Hematopoietic multipotent progenitor cell treated with erythropoietin and hydrocortisone succinate and interleukin-3 and kit ligand, for 15 days (in vitro differentiated cells): ENCODE measurements at regions not wholly inside any gene's neighbourhood (a gene's known extent, or its start where the extent isn't known, plus 50 kb on each side); places are given as distances from the start of the nearest gene placed in this dataset.
"Not testable (repeated sequence)": the region's sequence is repeated elsewhere in the genome, so short reads cannot be mapped to it uniquely, and the experiment has no call there.

Experiments
- DNase-seq: peaks from one replicate; pipeline ENCODE4 v3.0.0-alpha.2; 2015; ENCODE audit warnings: low spot score

DNA sequence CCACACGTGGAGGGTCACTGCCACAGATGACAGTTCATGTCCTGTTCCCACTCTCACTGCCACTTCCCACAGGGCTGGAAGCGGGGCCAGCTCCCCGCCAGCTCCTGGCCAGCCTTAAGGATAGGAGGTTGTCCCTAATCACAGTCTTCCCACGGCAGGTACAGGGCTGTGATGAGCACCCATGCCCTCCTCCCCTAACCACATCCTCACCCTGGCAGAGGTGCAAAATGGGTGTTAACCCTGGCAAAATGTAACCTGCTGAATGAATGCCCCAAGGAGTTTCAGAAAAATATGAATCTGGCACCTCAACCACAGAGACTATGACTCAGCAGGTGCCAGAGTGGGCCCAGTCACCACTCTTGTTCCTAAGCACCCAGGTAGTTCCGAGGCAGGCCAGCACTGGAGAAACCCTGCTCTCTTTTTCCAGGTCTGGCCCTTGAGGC lies 185.1 kb upstream of the TPM1 start:
- DNase-seq, result no peak

DNA sequence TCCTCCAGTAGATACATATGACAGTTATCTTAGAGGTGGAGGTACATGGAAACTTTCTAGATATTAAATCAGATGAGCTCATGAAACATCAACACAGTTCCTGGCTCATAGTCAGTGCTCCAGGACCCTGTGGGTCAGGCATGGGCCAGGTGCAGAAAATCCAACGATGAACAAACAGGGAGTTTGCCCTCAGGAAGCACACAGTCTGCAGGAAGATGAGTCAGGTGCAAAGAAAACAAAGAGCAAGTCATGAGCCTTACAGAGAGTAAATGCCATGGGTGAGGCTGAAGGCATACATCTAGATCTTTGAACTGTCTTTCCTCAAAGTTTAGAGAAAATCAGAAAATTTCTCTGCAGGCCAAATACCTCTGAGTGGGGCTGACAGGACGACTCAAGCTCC lies 184.2 kb upstream of the TPM1 start:
- no peak for DNase-seq

DNA sequence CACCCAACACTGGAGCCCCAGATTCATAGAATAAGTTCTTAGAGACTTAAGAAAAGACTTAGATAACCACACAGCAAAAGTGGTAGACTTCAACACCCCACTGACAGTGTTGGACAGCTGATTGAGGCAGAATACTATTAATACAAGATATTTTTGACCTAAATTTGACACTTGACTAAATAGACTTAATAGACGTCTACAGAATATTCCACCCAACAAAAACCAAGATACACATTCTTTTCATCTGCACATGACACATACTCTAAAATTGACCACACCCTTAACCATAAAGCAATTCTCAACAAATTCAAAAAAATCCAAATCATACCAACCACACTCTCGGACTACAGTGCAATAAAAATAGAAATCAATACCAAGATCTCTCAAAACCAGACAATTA lies 179.8 kb upstream of the TPM1 start:
- no peak for DNase-seq

DNA sequence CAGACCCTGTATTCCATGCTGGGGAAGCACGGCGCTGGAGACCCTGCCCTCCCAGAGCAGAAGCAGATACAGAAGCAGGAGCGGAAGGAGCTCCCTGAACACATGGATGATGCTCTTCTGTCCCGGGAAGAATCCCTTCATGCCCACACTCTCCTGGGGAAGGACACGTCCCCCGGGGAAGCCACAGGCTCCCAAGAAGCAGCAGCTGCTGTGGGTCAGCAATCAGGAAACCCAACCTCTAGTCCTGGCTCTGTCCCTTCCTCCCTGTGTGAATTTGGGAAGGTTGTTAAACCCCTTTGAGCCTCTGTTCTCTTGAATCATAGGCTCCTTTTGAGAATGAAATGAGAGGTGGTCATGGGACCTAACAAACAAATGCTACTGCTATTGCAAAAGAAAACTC lies 176.2 kb upstream of the TPM1 start:
- no peak for DNase-seq

DNA sequence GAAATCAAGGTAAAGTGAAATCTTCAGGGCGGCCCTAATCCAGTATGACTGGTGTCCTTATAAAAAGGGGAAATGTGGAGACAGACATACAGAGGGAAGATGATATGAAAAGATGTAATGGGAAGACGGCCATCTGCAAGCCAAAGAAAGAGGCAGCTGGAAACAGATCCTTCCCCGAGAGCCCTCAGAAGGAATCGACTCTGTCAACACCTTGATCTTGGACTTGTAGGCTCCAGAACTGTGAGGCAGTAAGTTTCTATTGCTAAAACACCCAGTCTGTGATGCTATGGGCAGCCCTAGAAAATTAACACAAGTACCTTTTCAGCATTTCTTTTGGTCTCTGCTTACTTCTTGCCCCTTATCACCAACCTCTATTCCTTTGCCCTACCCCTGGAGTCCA lies 174.7 kb upstream of the TPM1 start:
- no peak for DNase-seq

DNA sequence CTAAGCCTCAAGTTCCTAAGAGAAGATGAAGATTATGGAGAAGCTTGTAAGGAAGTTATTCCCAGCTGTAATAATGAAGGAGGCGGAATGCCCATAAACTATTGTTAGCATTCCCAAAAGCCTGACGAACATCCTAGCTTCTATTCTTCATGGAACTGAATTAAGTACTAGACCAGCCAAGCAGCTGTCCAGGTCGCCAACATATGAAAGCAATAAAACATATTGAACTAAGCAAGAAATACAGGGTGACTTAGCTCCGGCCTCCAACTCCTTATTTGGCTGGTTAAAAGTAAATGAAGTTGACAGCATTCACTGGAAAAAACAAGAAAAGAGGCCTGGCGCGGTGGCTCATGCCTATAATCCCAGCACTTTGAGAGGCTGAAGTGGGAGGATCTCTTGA lies 174.0 kb upstream of the TPM1 start:
- DNase-seq, result no peak

DNA sequence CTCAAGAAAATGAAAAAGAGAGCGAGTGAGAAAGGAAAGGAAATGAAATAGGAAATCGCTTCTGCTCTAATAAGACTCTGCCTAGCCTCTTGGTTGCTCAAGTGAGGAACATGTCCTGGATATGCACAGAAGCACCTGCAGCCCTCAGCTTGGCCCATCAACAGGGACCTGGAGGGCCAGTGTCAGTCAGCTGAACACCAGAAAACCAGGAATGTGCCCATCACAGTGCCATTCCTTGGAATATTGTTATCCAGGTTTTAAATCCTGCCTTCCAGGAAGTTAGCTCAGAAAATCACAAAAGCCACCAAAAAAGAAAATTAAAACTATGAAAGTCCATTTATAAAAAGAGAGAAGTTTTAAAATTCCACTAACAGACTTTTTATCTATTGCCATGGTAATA lies 173.4 kb upstream of the TPM1 start:
- no peak for DNase-seq

DNA sequence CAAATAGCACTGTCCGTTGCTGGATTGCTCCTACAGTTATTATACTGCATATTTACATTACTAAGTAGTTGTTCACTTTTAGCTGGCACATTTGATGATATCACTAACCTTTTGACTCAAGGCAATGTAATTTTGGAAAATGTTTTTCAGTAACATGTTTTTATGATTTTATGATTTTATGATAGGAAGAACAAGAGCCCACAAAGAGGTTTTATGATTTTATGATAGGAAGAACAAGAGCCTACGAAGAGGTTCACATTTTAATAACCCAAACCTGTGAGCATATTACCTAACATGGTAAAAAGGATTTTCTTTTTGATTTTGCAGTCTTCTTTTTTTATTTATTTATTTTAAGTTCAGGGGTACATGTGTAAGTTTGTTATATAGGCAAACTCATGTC lies 172.3 kb upstream of the TPM1 start:
- DNase-seq, result no peak

DNA sequence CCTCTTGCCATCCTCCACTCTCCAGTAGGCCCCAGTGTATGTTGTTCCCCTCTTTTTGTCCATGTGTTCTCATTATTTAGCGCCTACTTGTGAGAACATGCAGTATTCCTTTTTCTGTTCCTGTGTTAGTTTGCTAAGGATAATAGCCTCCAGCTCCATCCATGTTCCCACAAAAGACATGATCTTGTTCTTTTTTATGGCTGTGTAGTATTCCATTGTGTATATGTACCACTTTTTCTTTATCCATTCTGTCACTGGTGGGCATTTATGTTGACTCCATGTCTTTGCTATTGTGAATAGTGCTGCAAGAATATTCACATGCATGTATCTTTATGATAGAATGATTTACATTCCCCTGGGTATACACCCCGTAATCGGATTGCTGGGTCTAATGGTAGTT lies 171.8 kb upstream of the TPM1 start:
- not testable (repeated sequence) for DNase-seq

DNA sequence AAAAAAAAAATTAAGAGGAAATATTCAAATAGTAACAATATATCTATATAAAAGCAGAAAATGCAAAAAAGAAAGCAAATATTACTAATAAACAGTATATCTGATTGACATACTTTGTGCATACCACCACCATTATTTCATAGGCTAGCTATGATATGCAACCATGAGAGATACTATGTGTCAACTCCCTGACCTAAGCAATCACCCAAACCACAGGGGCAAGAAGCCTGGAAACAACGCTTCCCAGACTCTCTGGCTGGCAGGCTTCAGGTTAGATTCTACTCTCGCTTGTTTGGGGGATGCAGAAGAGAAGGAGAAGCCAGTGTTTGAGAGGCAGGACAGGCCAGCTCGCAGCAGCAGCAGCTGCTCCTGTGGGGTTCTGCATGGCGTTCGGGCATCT lies 169.3 kb upstream of the TPM1 start:
- DNase-seq, result no peak

DNA sequence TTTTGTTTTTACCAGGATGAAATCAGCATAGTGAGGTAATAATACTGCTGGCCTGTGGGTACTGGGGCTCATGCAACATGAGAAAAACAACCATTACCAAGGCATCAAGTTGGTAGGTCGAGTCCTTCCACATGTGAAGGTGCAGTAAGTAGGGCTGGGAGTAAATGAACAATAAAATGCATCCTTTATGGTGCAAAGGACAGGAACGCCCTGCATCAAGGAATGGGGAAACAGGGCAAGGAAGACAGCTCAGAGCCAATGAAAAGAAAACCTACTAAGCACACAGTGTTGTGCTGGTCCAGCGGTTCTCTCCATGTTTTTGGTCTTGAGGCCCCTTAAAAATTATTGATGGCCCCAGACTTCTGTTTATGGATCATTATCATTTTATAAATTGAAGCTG lies 168.5 kb upstream of the TPM1 start:
- no peak for DNase-seq

DNA sequence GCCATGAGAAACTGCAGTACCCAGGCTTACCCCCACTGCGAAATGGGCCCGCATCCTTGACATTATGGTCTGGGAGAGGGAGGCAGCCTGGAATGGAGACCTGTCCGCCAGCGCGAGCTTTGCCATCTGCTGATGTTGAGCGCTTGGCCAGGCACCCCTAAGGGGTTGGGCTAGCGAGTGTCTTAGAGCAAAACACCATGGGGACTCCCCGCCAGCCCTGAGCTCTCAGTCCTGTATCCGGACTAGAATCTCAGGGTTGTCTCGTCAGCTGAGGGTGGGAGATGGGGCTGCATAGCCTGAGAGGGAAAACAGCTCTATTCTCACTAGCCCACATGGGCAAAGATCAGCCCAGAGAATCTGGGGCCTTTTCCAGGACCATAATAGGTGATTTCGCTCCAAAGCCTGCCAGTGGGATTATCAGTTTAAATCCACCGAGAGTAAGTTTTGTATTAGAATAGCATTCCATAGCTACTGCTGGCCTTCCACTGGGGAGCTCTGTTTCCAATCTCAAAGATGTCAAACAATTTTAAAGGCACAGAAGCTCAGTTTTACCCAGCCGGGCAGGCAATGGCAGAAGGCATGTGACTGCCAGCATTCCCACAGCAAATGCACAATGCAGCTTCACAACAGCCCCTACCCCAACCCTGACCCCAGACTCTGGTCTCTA lies 167.5 kb upstream of the TPM1 start:
- DNase-seq, result no peak

DNA sequence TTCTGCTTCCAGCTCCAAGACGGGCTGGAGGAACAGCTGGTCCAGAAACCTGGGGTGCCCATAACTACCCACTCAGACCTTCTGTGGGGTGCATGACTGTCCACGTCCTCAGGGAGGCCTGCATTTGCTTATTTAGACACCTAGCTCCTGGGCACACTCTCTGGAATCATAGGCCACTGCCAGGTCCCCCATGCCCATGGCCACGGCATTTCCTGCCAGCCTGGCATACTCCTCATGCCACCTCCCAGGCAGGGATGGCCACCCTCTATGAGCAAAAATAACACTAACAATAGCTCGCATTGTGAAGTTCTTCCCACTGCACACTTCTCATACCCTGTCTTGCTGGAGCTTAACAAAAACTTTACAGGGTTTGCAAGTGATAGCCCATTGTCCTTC lies 166.9 kb upstream of the TPM1 start:
- DNase-seq, result no peak

DNA sequence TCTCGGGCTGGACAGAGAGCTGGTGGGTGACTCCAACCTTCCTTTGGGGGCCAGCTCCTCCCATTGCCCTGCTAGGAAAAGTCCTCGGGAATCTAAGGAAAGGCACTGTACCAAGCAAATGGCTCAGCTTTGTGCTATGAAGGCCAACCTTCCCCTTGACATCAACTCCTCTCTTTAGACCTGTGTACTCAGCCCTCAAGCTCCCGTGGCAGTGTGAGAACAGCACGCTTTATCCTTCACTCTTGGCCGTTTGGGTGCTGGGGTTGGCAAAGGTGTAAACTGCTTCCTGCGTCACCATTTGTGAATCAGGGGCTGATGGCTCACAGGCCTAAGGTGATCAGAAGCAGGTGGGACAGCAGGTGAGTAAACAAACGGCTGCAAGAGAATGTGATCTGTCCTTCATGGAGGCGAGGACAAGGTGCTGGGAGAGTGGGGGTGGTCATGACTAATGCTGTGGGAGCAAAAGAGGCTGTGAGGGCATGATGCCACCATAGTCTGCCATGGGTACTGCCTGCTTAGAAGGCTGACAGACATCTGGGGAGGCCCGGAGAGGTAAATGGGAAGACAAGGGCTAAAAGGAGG lies 165.2 kb upstream of the TPM1 start:
- DNase-seq, result no peak

DNA sequence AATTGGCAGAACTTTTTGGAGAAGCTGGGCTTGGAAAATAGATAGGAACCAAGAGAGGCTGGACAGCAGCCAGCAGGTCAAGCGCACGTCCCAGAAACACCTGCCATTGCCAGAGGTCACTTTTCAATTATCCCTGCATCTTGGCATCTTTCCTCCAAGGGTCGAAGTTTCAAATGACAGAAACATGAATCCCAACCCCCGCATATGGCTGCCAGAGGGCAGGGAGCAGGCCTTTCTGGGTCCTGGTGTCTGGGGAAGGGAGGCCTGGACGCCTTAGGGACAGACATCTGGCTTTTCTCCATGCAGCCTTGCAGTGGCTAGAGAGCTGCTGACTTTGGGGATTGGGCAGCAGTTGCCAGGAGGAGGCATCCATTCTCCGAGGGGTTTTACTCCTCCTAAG lies 164.5 kb upstream of the TPM1 start:
- no peak for DNase-seq

DNA sequence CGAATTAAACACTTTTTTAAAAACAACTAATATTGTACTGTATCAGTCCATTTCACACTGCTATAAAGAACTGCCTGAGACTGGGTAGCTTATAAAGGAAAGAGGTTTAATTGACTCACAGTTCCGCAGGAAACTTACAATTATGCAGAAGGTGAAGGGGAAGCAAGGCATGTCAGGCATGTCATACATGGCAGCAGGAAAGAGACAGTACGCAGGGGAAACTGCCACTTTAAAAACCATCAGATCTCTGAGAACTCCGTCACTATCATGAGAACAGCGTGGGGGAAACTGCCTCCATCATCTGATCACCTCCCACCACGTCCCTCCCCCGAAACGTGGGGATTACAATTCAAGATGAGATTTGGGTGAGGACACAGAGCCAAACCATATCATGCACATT lies 162.8 kb upstream of the TPM1 start:
- DNase-seq, result no peak

DNA sequence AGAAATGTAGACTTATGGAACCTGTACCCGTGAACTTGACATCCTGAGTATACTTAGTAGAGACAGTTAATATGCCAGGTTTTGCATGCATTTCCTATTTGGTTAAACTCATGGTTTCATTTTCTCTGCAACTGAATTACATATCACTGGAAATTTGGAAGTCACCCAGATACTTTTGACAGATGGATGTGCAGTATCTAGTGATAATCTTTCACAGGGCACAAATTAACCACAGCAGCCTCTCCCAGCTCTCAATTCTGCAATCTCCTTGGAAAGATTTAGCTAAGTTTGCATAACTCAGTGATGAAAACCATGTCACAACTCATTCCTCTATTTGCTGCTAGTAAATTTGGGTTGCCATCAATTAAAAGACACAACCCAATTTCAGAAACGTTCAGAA lies 162.3 kb upstream of the TPM1 start:
- no peak for DNase-seq

DNA sequence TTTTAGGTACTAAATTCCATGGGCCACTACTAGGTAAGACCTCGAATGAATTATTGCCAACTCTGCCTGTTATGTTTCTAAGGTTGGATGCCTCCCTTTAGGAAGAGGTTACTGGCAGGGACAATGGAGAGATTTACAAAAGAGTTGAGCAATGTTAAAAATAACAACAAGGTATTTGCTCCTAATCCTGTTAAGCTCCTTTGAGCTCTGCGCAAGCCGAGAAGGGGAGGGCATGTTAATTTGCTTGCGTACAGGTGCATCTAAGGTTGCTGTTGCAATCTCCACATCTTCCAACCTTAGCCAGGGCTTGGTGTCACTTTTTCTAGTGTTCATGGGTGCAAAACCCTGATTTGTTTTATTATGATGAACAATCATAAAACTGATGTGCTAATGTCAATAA lies 161.5 kb upstream of the TPM1 start:
- no peak for DNase-seq

DNA sequence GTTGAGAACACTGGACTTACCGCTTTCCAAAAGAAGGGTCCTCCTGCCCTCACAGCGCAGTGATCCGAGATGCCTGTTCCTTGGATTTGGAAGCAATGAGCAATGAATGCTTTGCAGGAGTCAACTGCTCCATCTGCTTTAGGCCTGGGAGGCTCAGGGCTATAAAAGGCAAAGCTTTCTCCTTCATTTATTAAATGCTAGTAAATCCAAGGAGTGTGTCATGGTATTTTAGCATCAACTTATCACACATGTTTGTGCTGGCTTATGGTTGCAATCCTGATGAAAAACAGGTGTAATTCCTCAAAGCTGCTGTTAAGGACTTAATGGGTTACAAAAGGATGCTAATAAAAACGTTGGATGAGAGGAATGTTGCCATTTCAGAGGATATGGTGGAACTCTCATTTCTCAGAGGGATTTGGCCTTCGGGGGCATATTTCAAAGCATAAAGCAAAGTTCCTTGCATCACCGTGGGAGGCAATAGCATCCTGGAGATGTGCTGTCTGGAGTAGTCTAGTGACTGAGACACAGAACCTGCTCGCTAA lies 158.5 kb upstream of the TPM1 start:
- no peak for DNase-seq

DNA sequence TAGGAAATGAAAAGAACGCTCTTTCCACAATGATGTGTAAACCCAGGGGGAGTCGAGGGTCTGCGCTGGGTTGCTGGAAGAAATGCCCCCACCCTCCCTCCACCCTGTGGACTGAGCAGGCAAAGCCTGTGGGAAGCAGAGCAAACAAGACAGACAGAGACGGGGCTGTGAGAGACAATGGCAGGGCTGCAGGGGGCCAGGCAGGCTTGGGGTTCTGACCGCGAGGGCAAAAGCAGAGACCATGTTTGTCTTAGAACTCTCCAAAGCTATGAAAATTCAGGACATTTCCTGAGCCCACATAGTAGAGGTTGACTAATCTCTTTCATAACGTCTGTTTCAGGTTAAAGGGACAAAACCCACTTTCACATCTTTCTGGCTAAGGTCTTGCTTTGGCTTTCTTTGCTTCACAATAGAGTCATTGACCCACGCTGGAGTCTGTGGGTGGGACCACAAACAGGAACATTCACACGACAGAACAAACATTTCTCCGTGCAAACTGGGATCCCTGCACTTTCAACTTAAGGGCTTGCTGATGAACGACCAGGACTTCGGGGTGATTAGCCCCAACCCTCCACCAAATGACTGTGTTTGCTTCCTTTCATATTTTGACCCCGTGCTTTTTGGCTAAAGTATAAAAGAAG lies 156.0 kb upstream of the TPM1 start:
- no peak for DNase-seq

DNA sequence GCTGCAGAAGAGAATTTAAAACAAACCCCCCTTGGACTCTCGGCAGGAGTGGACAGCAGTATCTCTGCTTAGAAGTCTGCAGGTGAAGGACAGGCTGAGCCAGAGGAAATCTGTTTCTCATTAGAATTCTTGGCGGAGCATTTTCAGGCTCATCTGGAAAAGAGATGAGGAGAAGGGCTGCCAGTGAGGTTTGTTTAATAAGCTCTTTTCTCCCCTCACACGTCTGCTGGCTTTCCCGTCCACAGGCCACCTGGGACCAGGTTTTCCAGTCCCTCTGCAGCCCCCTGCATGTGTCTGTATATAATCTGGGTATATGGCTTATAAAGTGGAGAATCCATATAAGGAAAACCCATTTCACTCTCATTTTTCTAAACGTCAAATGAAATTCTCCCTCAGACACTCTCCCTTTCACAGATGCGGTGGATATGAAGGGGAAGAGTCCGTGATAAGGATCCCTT lies 155.4 kb upstream of the TPM1 start:
- no peak for DNase-seq

DNA sequence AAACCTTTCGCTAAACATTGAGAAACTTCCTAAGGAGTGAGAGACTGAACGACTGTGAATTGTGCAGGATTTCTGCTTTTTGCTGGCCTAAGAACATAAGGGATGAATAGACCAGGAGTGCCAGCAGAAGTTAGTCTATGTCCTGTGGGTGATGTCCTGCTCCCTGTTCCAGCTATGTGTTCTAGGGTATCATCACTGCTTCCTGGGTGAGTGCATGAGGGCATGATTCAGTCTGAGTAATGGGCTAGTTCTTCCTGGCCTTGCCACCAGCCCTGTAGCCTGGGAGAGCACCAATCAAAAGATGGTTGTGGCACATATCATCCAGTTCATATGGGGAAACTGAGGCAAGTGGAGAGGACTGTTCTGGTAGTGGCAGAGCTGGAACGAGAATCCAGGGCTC lies 153.9 kb upstream of the TPM1 start:
- DNase-seq, result no peak

DNA sequence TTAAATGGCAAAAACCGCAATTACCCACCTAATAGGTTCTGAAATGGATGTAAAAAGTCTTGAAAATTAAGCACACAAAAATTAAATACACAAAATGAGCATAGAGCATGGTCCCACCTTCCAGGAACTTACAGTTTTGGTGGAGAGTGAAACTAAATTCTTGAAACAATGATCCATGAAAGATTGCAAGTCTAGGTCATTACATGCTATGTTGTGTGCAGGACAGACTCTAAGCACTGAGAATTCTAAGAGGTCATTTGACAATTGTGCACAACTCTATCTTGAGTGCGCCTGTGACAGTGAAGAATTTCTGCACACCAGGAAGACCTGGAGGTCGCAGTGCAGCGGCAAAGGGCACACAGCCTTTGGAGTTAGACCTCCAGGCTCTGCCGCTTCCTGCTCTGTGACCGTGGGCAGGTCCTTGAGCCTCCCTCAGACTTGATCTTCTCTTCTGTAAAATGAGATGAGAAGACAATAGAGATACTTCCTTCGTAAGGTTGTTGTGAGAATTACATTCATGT lies 153.3 kb upstream of the TPM1 start:
- DNase-seq, result no peak
